Left kidney (tissue), 1 donor: ENCODE measurements at regions not wholly inside any gene's neighbourhood (a gene's known extent, or its start where the extent isn't known, plus 50 kb on each side); places are given as distances from the start of the nearest gene placed in this dataset.

ENCODE experiments used
- DNase-seq: peaks from one replicate; pipeline ENCODE4 v3.0.0-alpha.2; 2013

- no peak for DNase-seq
Measured at GRCh38 chr10:94192974-94193373, 169.8 kb downstream of the NOC3L start.

- DNase-seq: no peak
Measured at GRCh38 chr10:94193466-94193924, 169.2 kb downstream of the NOC3L start.

GRCh38 chr10:94194256-94194655, 168.5 kb downstream of the NOC3L start:
- no peak for DNase-seq

GRCh38 chr10:94197241-94197640, 165.5 kb downstream of the NOC3L start:
- no peak for DNase-seq

- no peak for DNase-seq
Measured at GRCh38 chr10:94198324-94198723, 164.4 kb downstream of the NOC3L start.

- DNase-seq: no peak
Measured at GRCh38 chr10:94199565-94199964, 163.2 kb downstream of the NOC3L start.

GRCh38 chr10:94200146-94200837, 162.4 kb downstream of the NOC3L start:
- no peak for DNase-seq

- DNase-seq: peak; percentile 39
Measured at GRCh38 chr10:94205396-94205831, 157.3 kb downstream of the NOC3L start.

GRCh38 chr10:94206176-94206575, 156.6 kb downstream of the NOC3L start:
- DNase-seq: no peak

- DNase-seq: no peak
Measured at GRCh38 chr10:94208315-94208714, 154.4 kb downstream of the NOC3L start.

- peak; percentile 75 for DNase-seq
Measured at GRCh38 chr10:94210440-94211168, 152.1 kb downstream of the NOC3L start.

- DNase-seq: no peak
Measured at GRCh38 chr10:94211169-94211510, 151.6 kb downstream of the NOC3L start.

- peak; percentile 34 for DNase-seq
Measured at GRCh38 chr10:94213001-94213530, 149.7 kb downstream of the NOC3L start.

GRCh38 chr10:94213980-94214379, 148.8 kb downstream of the NOC3L start:
- DNase-seq: no peak

GRCh38 chr10:94214481-94214893, 148.3 kb downstream of the NOC3L start:
- DNase-seq: no peak

- no peak for DNase-seq
Measured at GRCh38 chr10:94216201-94216600, 146.5 kb downstream of the NOC3L start.

GRCh38 chr10:94217411-94217810, 145.3 kb downstream of the NOC3L start:
- DNase-seq: no peak

- no peak for DNase-seq
Measured at GRCh38 chr10:94218493-94219183, 144.1 kb downstream of the NOC3L start.

GRCh38 chr10:94219829-94220228, 142.9 kb downstream of the NOC3L start:
- DNase-seq: no peak

GRCh38 chr10:94220717-94221116, 142.0 kb downstream of the NOC3L start:
- no peak for DNase-seq

GRCh38 chr10:94223702-94224370, 138.9 kb downstream of the NOC3L start:
- DNase-seq: peak; percentile 22

GRCh38 chr10:94224656-94225055, 138.1 kb downstream of the NOC3L start:
- no peak for DNase-seq
